MM.1S (cell line): ENCODE measurements at regions not wholly inside any gene's neighbourhood (a gene's known extent, or its start where the extent isn't known, plus 50 kb on each side); places are given as distances from the start of the nearest gene placed in this dataset.

Experiments used
- DNase-seq: peaks from one replicate; pipeline ENCODE4 v3.0.0-alpha.2; 2015
- H2AFZ ChIP-seq: fragments of 300-600 bp; sonication (generic); 2 replicates; pipeline ENCODE4 v1.6.0; 2016; ENCODE audit warnings: antibody characterized with exemption, low read length
- H3F3A ChIP-seq: fragments of 300-600 bp; sonication (generic); 2 replicates; pipeline ENCODE4 v1.6.1; 2016; ENCODE audit warnings: mild to moderate bottlenecking, antibody characterized with exemption, low read length, moderate library complexity, mixed read lengths; ENCODE audit not compliant: insufficient read depth
- H3K27ac ChIP-seq: fragments of 300-600 bp; sonication (generic); 2 replicates; pipeline ENCODE4 v1.5.1; 2016; ENCODE audit warnings: mild to moderate bottlenecking, low read length
- H3K27me3 ChIP-seq: fragments of 300-600 bp; sonication (generic); replicated peaks from 2 replicates; pipeline ENCODE4 v1.6.0; 2016; ENCODE audit warnings: low read length; ENCODE audit not compliant: insufficient read depth
- H3K36me3 ChIP-seq: fragments of 300-600 bp; sonication (generic); replicated peaks from 2 replicates; pipeline ENCODE4 v1.6.1; 2016; ENCODE audit warnings: mild to moderate bottlenecking, low read length, mixed read lengths; ENCODE audit not compliant: insufficient read depth
- H3K4me1 ChIP-seq: fragments of 300-600 bp; sonication (generic); 2 replicates; pipeline ENCODE4 v1.6.1; 2016; ENCODE audit warnings: low read length, mixed read lengths
- H3K4me2 ChIP-seq: fragments of 300-600 bp; sonication (generic); 2 replicates; pipeline ENCODE4 v1.6.0; 2016; ENCODE audit warnings: low read depth, low read length
- H3K4me3 ChIP-seq: fragments of 300-600 bp; sonication (generic); 2 replicates; pipeline ENCODE4 v1.5.1; 2016; ENCODE audit warnings: low read length, mixed read lengths
- H3K79me2 ChIP-seq: fragments of 300-600 bp; sonication (generic); 2 replicates; pipeline ENCODE4 v1.6.1; 2016; ENCODE audit warnings: mixed run types, low read length, mixed read lengths
- H3K9ac ChIP-seq: fragments of 300-600 bp; sonication (generic); 2 replicates; pipeline ENCODE4 v1.6.1; 2016; ENCODE audit warnings: low read length, mixed read lengths
- H3K9me2 ChIP-seq: fragments of 300-600 bp; sonication (generic); replicated peaks from 2 replicates; pipeline ENCODE4 v1.6.1; 2016; ENCODE audit warnings: mild to moderate bottlenecking, low read length, mixed read lengths; ENCODE audit not compliant: insufficient read depth
- H3K9me3 ChIP-seq: fragments of 300-600 bp; sonication (generic); replicated peaks from 2 replicates; pipeline ENCODE4 v1.6.1; 2016; ENCODE audit warnings: mild to moderate bottlenecking, low read length, mixed read lengths; ENCODE audit not compliant: insufficient read depth
- H4K20me1 ChIP-seq: fragments of 300-600 bp; sonication (generic); 2 replicates; pipeline ENCODE4 v1.6.1; 2016; ENCODE audit warnings: mild to moderate bottlenecking, low read length, moderate library complexity, mixed read lengths; ENCODE audit not compliant: insufficient read depth
- EZH2 ChIP-seq: fragments of 300-600 bp; sonication (generic); optimal IDR thresholded peaks from 2 replicates; pipeline ENCODE3; 2017; ENCODE audit warnings: low read depth, mild to moderate bottlenecking, antibody characterized with exemption, low read length, mixed read lengths
- EZH2phosphoT487 ChIP-seq: fragments of 300-600 bp; sonication (generic); IDR thresholded peaks from 2 replicates; pipeline ENCODE4 v1.6.1; 2018; ENCODE audit warnings: antibody characterized with exemption, low read length
- TF ChIP-seq, protein P1 (sequence below): fragments of 300-600 bp; sonication (generic); IDR thresholded peaks from 2 replicates; pipeline ENCODE4 v1.5.1; 2016; ENCODE audit warnings: antibody characterized with exemption, low read length, mixed read lengths

DNA sequence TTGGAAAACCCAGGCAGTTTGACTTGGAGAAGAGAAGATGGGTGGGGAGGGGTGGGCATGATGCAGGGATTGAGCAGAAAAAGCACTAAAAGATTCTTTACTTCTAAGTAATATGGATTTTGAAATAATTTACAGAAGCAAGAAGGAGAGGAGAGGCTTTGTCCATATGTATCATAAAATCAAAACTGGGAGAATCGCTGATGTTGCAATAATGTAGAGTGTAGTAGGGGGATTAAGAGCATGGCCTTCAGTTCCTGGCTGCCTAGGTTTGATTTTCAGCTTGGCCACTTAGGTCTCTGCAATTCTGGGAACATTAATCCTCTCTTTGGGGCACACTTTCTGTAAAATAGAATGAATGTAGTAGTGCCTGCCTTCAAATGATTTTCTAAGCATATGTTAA, 1760.4 kb upstream of the CELF4 start:
- TF ChIP-seq, protein P1, sequence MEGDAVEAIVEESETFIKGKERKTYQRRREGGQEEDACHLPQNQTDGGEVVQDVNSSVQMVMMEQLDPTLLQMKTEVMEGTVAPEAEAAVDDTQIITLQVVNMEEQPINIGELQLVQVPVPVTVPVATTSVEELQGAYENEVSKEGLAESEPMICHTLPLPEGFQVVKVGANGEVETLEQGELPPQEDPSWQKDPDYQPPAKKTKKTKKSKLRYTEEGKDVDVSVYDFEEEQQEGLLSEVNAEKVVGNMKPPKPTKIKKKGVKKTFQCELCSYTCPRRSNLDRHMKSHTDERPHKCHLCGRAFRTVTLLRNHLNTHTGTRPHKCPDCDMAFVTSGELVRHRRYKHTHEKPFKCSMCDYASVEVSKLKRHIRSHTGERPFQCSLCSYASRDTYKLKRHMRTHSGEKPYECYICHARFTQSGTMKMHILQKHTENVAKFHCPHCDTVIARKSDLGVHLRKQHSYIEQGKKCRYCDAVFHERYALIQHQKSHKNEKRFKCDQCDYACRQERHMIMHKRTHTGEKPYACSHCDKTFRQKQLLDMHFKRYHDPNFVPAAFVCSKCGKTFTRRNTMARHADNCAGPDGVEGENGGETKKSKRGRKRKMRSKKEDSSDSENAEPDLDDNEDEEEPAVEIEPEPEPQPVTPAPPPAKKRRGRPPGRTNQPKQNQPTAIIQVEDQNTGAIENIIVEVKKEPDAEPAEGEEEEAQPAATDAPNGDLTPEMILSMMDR = no peak
- TF ChIP-seq EZH2phosphoT487 = no peak
- no peak for TF ChIP-seq EZH2
- Histone ChIP-seq H4K20me1 (no peaks in the 10 kb centered on the region), H3K9me3 (no peaks in the 10 kb centered on the region), H3K27me3 (no peaks in the 10 kb centered on the region), H3K4me1 (no peaks in the 10 kb centered on the region), H3F3A (no peaks in the 10 kb centered on the region), H3K79me2 (no peaks in the 10 kb centered on the region), H3K36me3 (no peaks in the 10 kb centered on the region), H3K4me2 (no peak overlapping the region), H3K9ac (no peak overlapping the region), H2AFZ (no peak overlapping the region), H3K4me3 (no peak overlapping the region), H3K27ac (no peak overlapping the region), H3K9me2 (no peaks in the 10 kb centered on the region)
- DNase-seq = no peak

DNA sequence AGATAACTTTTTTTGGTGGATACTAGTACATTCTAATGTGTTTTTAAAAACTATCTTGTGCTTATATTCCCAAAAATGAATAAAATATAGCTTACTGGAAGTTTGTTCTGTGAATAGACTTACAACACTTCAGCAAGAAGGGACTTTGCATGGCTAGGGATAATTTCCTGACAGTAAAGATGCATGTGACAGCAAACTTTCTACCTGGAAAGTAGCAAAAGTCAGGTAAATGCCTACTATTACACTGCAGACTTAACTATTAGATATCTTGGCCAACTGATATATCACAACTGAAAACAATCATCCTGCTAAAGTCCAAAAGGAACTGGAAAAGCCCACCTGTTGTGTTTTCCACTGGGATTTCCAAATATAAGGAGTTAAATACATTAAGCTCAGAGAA, 1753.5 kb upstream of the CELF4 start:
- H3K79me2 ChIP-seq = no peaks in the 10 kb centered on the region
- no peaks in the 10 kb centered on the region for H4K20me1 ChIP-seq
- no peak for DNase-seq
- no peak overlapping the region for H3K4me3 ChIP-seq
- TF ChIP-seq EZH2 (no peak), EZH2phosphoT487 (no peak)
- TF ChIP-seq, protein P1 = no peak
- H2AFZ ChIP-seq = no peak overlapping the region
- H3F3A ChIP-seq = no peaks in the 10 kb centered on the region
- no peak overlapping the region for H3K4me2 ChIP-seq
- H3K36me3 ChIP-seq = no peaks in the 10 kb centered on the region
- H3K9me3 ChIP-seq = no peaks in the 10 kb centered on the region
- no peaks in the 10 kb centered on the region for H3K9me2 ChIP-seq
- H3K4me1 ChIP-seq = peaks cover 8% of the 10 kb centered on the region; the same call in 1 of the 2 replicates
- H3K27me3 ChIP-seq = no peaks in the 10 kb centered on the region
- no peak overlapping the region for H3K27ac ChIP-seq
- no peak overlapping the region for H3K9ac ChIP-seq

DNA sequence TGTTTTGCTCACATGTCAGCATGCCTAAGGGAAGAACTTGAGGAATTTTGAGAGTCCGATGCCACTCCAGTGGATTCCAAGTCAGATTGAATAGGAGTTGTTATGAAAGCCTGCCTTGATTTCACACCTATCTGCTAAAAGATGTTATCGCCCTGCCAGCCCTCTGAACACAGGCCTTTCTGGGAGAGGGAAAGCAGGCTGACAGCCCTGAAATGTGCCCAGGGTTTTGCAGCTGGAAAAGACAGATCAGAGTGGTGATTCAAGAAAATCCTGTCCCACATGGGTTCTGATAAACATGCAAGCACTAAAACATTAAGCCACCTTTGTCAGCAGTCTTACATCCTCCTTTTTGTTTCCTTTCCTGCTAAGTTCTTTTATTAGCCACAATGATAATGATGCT, 1752.9 kb upstream of the CELF4 start:
- Histone ChIP-seq H3K9ac (no peak overlapping the region), H3K36me3 (no peaks in the 10 kb centered on the region), H3K4me1 (peaks cover 8% of the 10 kb centered on the region; the same call in 1 of the 2 replicates), H3K79me2 (no peaks in the 10 kb centered on the region), H3K27ac (no peak overlapping the region), H3K4me3 (no peak overlapping the region), H3F3A (no peaks in the 10 kb centered on the region), H3K9me2 (no peaks in the 10 kb centered on the region), H4K20me1 (no peaks in the 10 kb centered on the region), H2AFZ (no peak overlapping the region), H3K9me3 (no peaks in the 10 kb centered on the region), H3K4me2 (no peak overlapping the region), H3K27me3 (no peaks in the 10 kb centered on the region)
- DNase-seq = no peak
- TF ChIP-seq, protein P1 = no peak
- no peak for TF ChIP-seq EZH2phosphoT487
- TF ChIP-seq EZH2 = no peak
